Activated CD4-positive, alpha-beta T cell treated with anti-CD3 and anti-CD28 coated beads, Interleukin-2, amount 10 ng/mL, durations not matched to agents 24 days and 14 days (primary cell): ENCODE measurements at regions not wholly inside any gene's neighbourhood (a gene's known extent, or its start where the extent isn't known, plus 50 kb on each side); places are given as distances from the start of the nearest gene placed in this dataset.

Source experiments
- DNase-seq: peaks from one replicate; pipeline ENCODE4 v3.0.0; 2022
- H3K27ac Mint-ChIP-seq: one replicate; pipeline ENCODE4 v1.8.0; 2022; ENCODE audit warnings: mild to moderate bottlenecking, mixed read lengths
- H3K27me3 Mint-ChIP-seq: one replicate; pipeline ENCODE4 v1.8.0; 2022; ENCODE audit warnings: mixed read lengths
- H3K36me3 Mint-ChIP-seq: one replicate; pipeline ENCODE4 v1.8.0; 2022; ENCODE audit warnings: low read depth, mild to moderate bottlenecking, mixed read lengths
- H3K4me1 Mint-ChIP-seq: one replicate; pipeline ENCODE4 v1.8.0; 2021; ENCODE audit warnings: mixed read lengths
- H3K4me3 Mint-ChIP-seq: one replicate; pipeline ENCODE4 v1.8.0; 2022; ENCODE audit warnings: mild to moderate bottlenecking, moderate library complexity, mixed read lengths
- H3K9me3 Mint-ChIP-seq: one replicate; pipeline ENCODE4 v1.8.0; 2021; ENCODE audit warnings: mixed read lengths
- intact Hi-C: fragments of 100-400 bp; cut with micrococcal nuclease; formaldehyde crosslinking; loops from one replicate; pipeline ENCODE4 v1.15.1; 2023

GRCh38 chr6:14721103-14721758 is 524.6 kb upstream of the JARID2 start:
- Mint-ChIP-seq H3K4me1 (peaks cover 43% of the 10 kb centered on the region), H3K27ac (peak overlapping the region; percentile 58), H3K36me3 (peaks cover 5% of the 10 kb centered on the region), H3K27me3 (no peaks in the 10 kb centered on the region), H3K4me3 (no peak overlapping the region), H3K9me3 (peaks cover 6% of the 10 kb centered on the region)
- no peak for DNase-seq
- intact Hi-C loops = no loop called here

- intact Hi-C loops = no loop called here
- no peak overlapping the region for H3K4me3 Mint-ChIP-seq
- peaks cover 7% of the 10 kb centered on the region for H3K36me3 Mint-ChIP-seq
- no peak for DNase-seq
- H3K9me3 Mint-ChIP-seq = peaks cover 8% of the 10 kb centered on the region
- peaks cover 40% of the 10 kb centered on the region for H3K4me1 Mint-ChIP-seq
- no peak overlapping the region for H3K27ac Mint-ChIP-seq
- no peaks in the 10 kb centered on the region for H3K27me3 Mint-ChIP-seq
These were observed 523.8 kb upstream of the JARID2 start for GRCh38 chr6:14722001-14722562.

GRCh38 chr6:14722704-14723103 is 523.2 kb upstream of the JARID2 start:
- Mint-ChIP-seq H3K4me3 (no peak overlapping the region), H3K9me3 (peaks cover 3% of the 10 kb centered on the region), H3K27me3 (no peaks in the 10 kb centered on the region), H3K4me1 (peaks cover 35% of the 10 kb centered on the region), H3K27ac (peak overlapping the region; percentile 29), H3K36me3 (peaks cover 4% of the 10 kb centered on the region)
- intact Hi-C loops = no loop called here
- no peak for DNase-seq

DNA sequence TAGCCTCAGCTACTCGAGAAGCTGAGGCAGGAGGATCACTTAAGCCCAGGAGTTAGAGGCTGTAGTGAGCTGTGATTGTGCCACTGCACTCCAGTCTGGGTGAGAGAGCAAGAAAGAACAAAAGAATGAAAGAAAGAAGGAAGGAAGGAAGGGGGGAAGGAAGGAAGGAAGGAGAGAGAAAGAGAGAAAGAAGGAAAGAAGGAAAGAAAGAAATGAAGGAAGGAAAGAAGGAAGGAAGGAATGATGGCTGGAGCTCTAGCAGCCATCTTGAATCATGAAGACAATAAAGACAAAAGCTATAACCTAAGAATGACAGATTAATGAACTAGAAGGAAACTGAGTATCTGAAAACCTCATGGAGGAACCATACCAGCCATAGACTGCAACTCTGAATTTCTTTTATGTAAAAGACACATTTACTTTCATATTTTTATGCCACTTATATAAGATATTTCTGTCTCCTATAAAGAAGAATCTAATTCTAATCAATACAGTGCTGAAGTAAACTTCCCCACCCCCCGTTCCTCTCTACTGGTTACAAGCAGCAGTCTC is 522.3 kb upstream of the JARID2 start:
- peaks cover 4% of the 10 kb centered on the region for H3K36me3 Mint-ChIP-seq
- H3K27ac Mint-ChIP-seq = peak overlapping the region; percentile 47
- peaks cover 8% of the 10 kb centered on the region for H3K9me3 Mint-ChIP-seq
- no peak overlapping the region for H3K4me3 Mint-ChIP-seq
- no peak for DNase-seq
- peaks cover 41% of the 10 kb centered on the region for H3K4me1 Mint-ChIP-seq
- H3K27me3 Mint-ChIP-seq = no peaks in the 10 kb centered on the region
- intact Hi-C loops = no loop called here

GRCh38 chr6:14724549-14724948 is 521.3 kb upstream of the JARID2 start:
- peaks cover 46% of the 10 kb centered on the region for H3K4me1 Mint-ChIP-seq
- H3K9me3 Mint-ChIP-seq = peaks cover 8% of the 10 kb centered on the region
- no peaks in the 10 kb centered on the region for H3K27me3 Mint-ChIP-seq
- H3K36me3 Mint-ChIP-seq = peaks cover 6% of the 10 kb centered on the region
- intact Hi-C loops = no loop called here
- DNase-seq = no peak
- no peak overlapping the region for H3K4me3 Mint-ChIP-seq
- H3K27ac Mint-ChIP-seq = no peak overlapping the region

- Mint-ChIP-seq H3K9me3 (peaks cover 8% of the 10 kb centered on the region), H3K27ac (no peak overlapping the region), H3K4me1 (peaks cover 57% of the 10 kb centered on the region), H3K4me3 (no peak overlapping the region), H3K36me3 (peaks cover 10% of the 10 kb centered on the region), H3K27me3 (no peaks in the 10 kb centered on the region)
- intact Hi-C loops = no loop called here
- no peak for DNase-seq
These were observed 518.9 kb upstream of the JARID2 start for GRCh38 chr6:14726816-14727493.

- H3K27ac Mint-ChIP-seq = peak overlapping the region; percentile 95
- H3K4me3 Mint-ChIP-seq = no peak overlapping the region
- peaks cover 10% of the 10 kb centered on the region for H3K36me3 Mint-ChIP-seq
- H3K9me3 Mint-ChIP-seq = peaks cover 8% of the 10 kb centered on the region
- intact Hi-C loops = no loop called here
- no peaks in the 10 kb centered on the region for H3K27me3 Mint-ChIP-seq
- no peak for DNase-seq
- H3K4me1 Mint-ChIP-seq = peaks cover 61% of the 10 kb centered on the region
These were observed 518.1 kb upstream of the JARID2 start for GRCh38 chr6:14727494-14728395.

GRCh38 chr6:14728396-14729024 is 517.4 kb upstream of the JARID2 start:
- H3K4me3 Mint-ChIP-seq = no peak overlapping the region
- no peak for DNase-seq
- peaks cover 10% of the 10 kb centered on the region for H3K36me3 Mint-ChIP-seq
- H3K9me3 Mint-ChIP-seq = peaks cover 8% of the 10 kb centered on the region
- H3K27me3 Mint-ChIP-seq = no peaks in the 10 kb centered on the region
- intact Hi-C loops = no loop called here
- H3K4me1 Mint-ChIP-seq = peaks cover 62% of the 10 kb centered on the region
- H3K27ac Mint-ChIP-seq = peak overlapping the region; percentile 95

- no peaks in the 10 kb centered on the region for H3K27me3 Mint-ChIP-seq
- no peak for DNase-seq
- peaks cover 8% of the 10 kb centered on the region for H3K9me3 Mint-ChIP-seq
- intact Hi-C loops = no loop called here
- peaks cover 9% of the 10 kb centered on the region for H3K36me3 Mint-ChIP-seq
- no peak overlapping the region for H3K4me3 Mint-ChIP-seq
- peak overlapping the region; percentile 95 for H3K27ac Mint-ChIP-seq
- peaks cover 64% of the 10 kb centered on the region for H3K4me1 Mint-ChIP-seq
These were observed 516.6 kb upstream of the JARID2 start for GRCh38 chr6:14729129-14729871.

- peaks cover 9% of the 10 kb centered on the region for H3K36me3 Mint-ChIP-seq
- H3K4me3 Mint-ChIP-seq = no peak overlapping the region
- no peak for DNase-seq
- intact Hi-C loops = loop anchor here (5.0 to 10.0 kb wide), 4 partner anchors 188 to 704 kb away; no protein-coding TSS in a partner anchor
- peak overlapping the region; percentile 95 for H3K27ac Mint-ChIP-seq
- no peaks in the 10 kb centered on the region for H3K27me3 Mint-ChIP-seq
- H3K9me3 Mint-ChIP-seq = peaks cover 11% of the 10 kb centered on the region
- peaks cover 74% of the 10 kb centered on the region for H3K4me1 Mint-ChIP-seq
These were observed 515.2 kb upstream of the JARID2 start for GRCh38 chr6:14730654-14731053.

GRCh38 chr6:14731611-14732010 is 514.3 kb upstream of the JARID2 start:
- no peak for DNase-seq
- Mint-ChIP-seq H3K4me3 (peak overlapping the region; percentile 29), H3K27ac (peak overlapping the region; percentile 95), H3K27me3 (no peaks in the 10 kb centered on the region), H3K4me1 (peaks cover 81% of the 10 kb centered on the region), H3K9me3 (peaks cover 12% of the 10 kb centered on the region), H3K36me3 (peaks cover 6% of the 10 kb centered on the region)
- intact Hi-C loops = loop anchor here (2.0 to 10.0 kb wide), 6 partner anchors 21 to 703 kb away; no protein-coding TSS in a partner anchor

- peaks cover 19% of the 10 kb centered on the region for H3K9me3 Mint-ChIP-seq
- peaks cover 88% of the 10 kb centered on the region for H3K4me1 Mint-ChIP-seq
- peak overlapping the region; percentile 95 for H3K27ac Mint-ChIP-seq
- peaks cover 11% of the 10 kb centered on the region for H3K36me3 Mint-ChIP-seq
- no peak for DNase-seq
- H3K27me3 Mint-ChIP-seq = no peaks in the 10 kb centered on the region
- intact Hi-C loops = loop anchor here (2.0 to 10.0 kb wide), 6 partner anchors 22 to 702 kb away; no protein-coding TSS in a partner anchor
- H3K4me3 Mint-ChIP-seq = peak overlapping the region; percentile 54
These were observed 513.5 kb upstream of the JARID2 start for GRCh38 chr6:14732226-14732843.
